NCI-H2196 treated with DMSO at 0.1 percent for 48 hours (cell line): ENCODE measurements at regions not wholly inside any gene's neighbourhood (a gene's known extent, or its start where the extent isn't known, plus 50 kb on each side); places are given as distances from the start of the nearest gene placed in this dataset.
"Not testable (repeated sequence)": the region's sequence is repeated elsewhere in the genome, so short reads cannot be mapped to it uniquely, and the experiment has no call there.

Source experiments
- DNase-seq: peaks from one replicate; lab custom pipeline; 2025; ENCODE audit not compliant: unreplicated experiment; lab: John Stamatoyannopoulos, UW

- no peak for DNase-seq
Observed at GRCh38 chr9:104269996-104270963, 176.2 kb downstream of the SMC2 start.

- no peak for DNase-seq
Observed at GRCh38 chr9:104276709-104277245, 182.7 kb downstream of the SMC2 start.

GRCh38 chr9:104278929-104279496 is 184.9 kb downstream of the SMC2 start:
- DNase-seq = no peak

GRCh38 chr9:104279535-104280177 is 185.5 kb downstream of the SMC2 start:
- DNase-seq = no peak

GRCh38 chr9:104280178-104280560 is 186.1 kb downstream of the SMC2 start:
- DNase-seq = no peak

- no peak for DNase-seq
Observed at GRCh38 chr9:104280711-104281110, 186.6 kb downstream of the SMC2 start.

GRCh38 chr9:104286187-104286586 is 192.1 kb downstream of the SMC2 start:
- DNase-seq = no peak

GRCh38 chr9:104286799-104287198 is 192.7 kb downstream of the SMC2 start:
- no peak for DNase-seq

- no peak for DNase-seq
Observed at GRCh38 chr9:104287253-104287878, 193.3 kb downstream of the SMC2 start.

- DNase-seq = no peak
Observed at GRCh38 chr9:104293877-104294276, 199.8 kb downstream of the SMC2 start.

- DNase-seq = no peak
Observed at GRCh38 chr9:104300124-104300523, 203.9 kb upstream of the OR13F1 start.

- no peak for DNase-seq
Observed at GRCh38 chr9:104301755-104302154, 202.3 kb upstream of the OR13F1 start.

- DNase-seq = no peak
Observed at GRCh38 chr9:104302775-104303174, 201.3 kb upstream of the OR13F1 start.

GRCh38 chr9:104304925-104305324 is 199.1 kb upstream of the OR13F1 start:
- DNase-seq = no peak

- no peak for DNase-seq
Observed at GRCh38 chr9:104313396-104314110, 190.5 kb upstream of the OR13F1 start.

- not testable (repeated sequence) for DNase-seq
Observed at GRCh38 chr9:104316201-104317009, 187.7 kb upstream of the OR13F1 start.

GRCh38 chr9:104319198-104319597 is 184.9 kb upstream of the OR13F1 start:
- no peak for DNase-seq

GRCh38 chr9:104319685-104320084 is 184.4 kb upstream of the OR13F1 start:
- DNase-seq = no peak

- DNase-seq = no peak
Observed at GRCh38 chr9:104322596-104322995, 181.5 kb upstream of the OR13F1 start.
